IMR-90 (cell line): ENCODE measurements at regions not wholly inside any gene's neighbourhood (a gene's known extent, or its start where the extent isn't known, plus 50 kb on each side); places are given as distances from the start of the nearest gene placed in this dataset.
"Not testable (repeated sequence)": the region's sequence is repeated elsewhere in the genome, so short reads cannot be mapped to it uniquely, and the experiment has no call there.

ENCODE experiments used
- ATAC-seq: fragments of 200-7000 bp; cut with Tn5 transposase; 2 replicates; pipeline ENCODE4 v1.9.1; 2020; ENCODE audit warnings: low read depth, mild to moderate bottlenecking, moderate library complexity
- BruUV-seq: library from RNA; stranded (reverse); fragments of 400-500 nt; replicated peaks from 2 replicates; lab custom pipeline; 2021; lab: Mats Ljungman, UMichigan
- CTCF ChIA-PET: fragments of 300-600 bp; formaldehyde crosslinking; extraction: SDS; loops from one replicate; lab custom pipeline; 2021; ENCODE audit warnings: antibody characterized with exemption; lab: Yijun Ruan, JAX
- POLR2A ChIA-PET: fragments of 300-600 bp; sonication (Branson Sonifier 250); formaldehyde crosslinking; loops from one replicate; lab custom pipeline; 2022; ENCODE audit warnings: antibody characterized with exemption; ENCODE audit not compliant: unreplicated experiment; lab: Charles Lee
- DNase-seq: peaks from one replicate; pipeline ENCODE4 v3.0.0; 2013
- H2AFZ ChIP-seq: replicated peaks from 2 replicates; pipeline ENCODE3; 2013; ENCODE audit warnings: low read length, mild to moderate bottlenecking; ENCODE audit not compliant: poor library complexity
- H2AK5ac ChIP-seq: 2 replicates; pipeline ENCODE4 v1.6.1; 2013; ENCODE audit warnings: low read depth, low read length, inconsistent platforms
- H2AK9ac ChIP-seq: replicated peaks from 2 replicates; pipeline ENCODE3; 2013; ENCODE audit warnings: mild to moderate bottlenecking, low read depth, low read length, moderate library complexity; ENCODE audit not compliant: poor library complexity
- H2BK120ac ChIP-seq: 2 replicates; pipeline ENCODE4 v1.6.1; 2013; ENCODE audit warnings: low read depth, low read length, inconsistent platforms
- H2BK15ac ChIP-seq: 3 replicates; pipeline ENCODE4 v1.6.1; 2013; ENCODE audit warnings: low read depth, low read length, inconsistent platforms
- H2BK20ac ChIP-seq: 2 replicates; pipeline ENCODE4 v1.6.1; 2013; ENCODE audit warnings: low read depth, mild to moderate bottlenecking, inconsistent platforms, low read length, moderate library complexity
- H2BK5ac ChIP-seq: 2 replicates; pipeline ENCODE4 v1.6.1; 2013; ENCODE audit warnings: mild to moderate bottlenecking, low read depth, low read length, inconsistent platforms; ENCODE audit not compliant: poor library complexity, severe bottlenecking
- H3K14ac ChIP-seq: replicated peaks from 2 replicates; pipeline ENCODE4 v1.6.1; 2013; ENCODE audit warnings: low read depth, low read length, inconsistent platforms
- H3K18ac ChIP-seq: 2 replicates; pipeline ENCODE4 v1.6.1; 2013; ENCODE audit warnings: low read depth, low read length, control low read depth
- H3K23ac ChIP-seq: 2 replicates; pipeline ENCODE4 v1.6.1; 2013; ENCODE audit warnings: low read depth, low read length, inconsistent platforms
- H3K27ac ChIP-seq: 2 replicates; pipeline ENCODE4 v1.5.1; 2013; ENCODE audit warnings: mild to moderate bottlenecking, control low read depth, low read length; ENCODE audit not compliant: insufficient read depth
- H3K27me3 ChIP-seq: 2 replicates; pipeline ENCODE4 v1.6.1; 2013; ENCODE audit warnings: low read length; ENCODE audit not compliant: control insufficient read depth, insufficient read depth
- H3K36me3 ChIP-seq: 2 replicates; pipeline ENCODE4 v1.6.1; 2013; ENCODE audit warnings: low read length, mixed read lengths; ENCODE audit not compliant: control insufficient read depth, insufficient read depth
- H3K4ac ChIP-seq: 2 replicates; pipeline ENCODE4 v1.6.1; 2013; ENCODE audit warnings: low read depth, low read length, inconsistent platforms
- H3K4me1 ChIP-seq: 2 replicates; pipeline ENCODE4 v1.6.1; 2013; ENCODE audit warnings: low read length, mixed read lengths; ENCODE audit not compliant: control insufficient read depth, insufficient read depth
- H3K4me2 ChIP-seq: 2 replicates; pipeline ENCODE4 v1.6.1; 2013; ENCODE audit warnings: low read depth, mild to moderate bottlenecking, control low read depth, low read length, moderate library complexity
- H3K4me3 ChIP-seq: 2 replicates; pipeline ENCODE4 v1.5.1; 2013; ENCODE audit warnings: low read depth, mild to moderate bottlenecking, control low read depth, low read length, moderate library complexity; ENCODE audit not compliant: insufficient read depth
- H3K56ac ChIP-seq: 2 replicates; pipeline ENCODE4 v1.6.1; 2013; ENCODE audit warnings: low read length, inconsistent platforms; ENCODE audit not compliant: insufficient read depth; ENCODE audit errors: extremely low read depth
- H3K79me1 ChIP-seq, 2 experiments: 2 replicates each; pipeline ENCODE4 v1.6.1; 2013; ENCODE audit warnings: low read length in 2 of 2, inconsistent platforms in 1 of 2, low read depth in 1 of 2
- H3K9ac ChIP-seq: 2 replicates; pipeline ENCODE4 v1.6.1; 2013; ENCODE audit warnings: low read depth, low read length, control low read depth
- H3K9me1 ChIP-seq: 2 replicates; pipeline ENCODE4 v1.6.1; 2013; ENCODE audit warnings: low read length, inconsistent platforms; ENCODE audit not compliant: insufficient read depth
- H3K9me3 ChIP-seq: 2 replicates; pipeline ENCODE4 v1.6.1; 2013; ENCODE audit warnings: low read length; ENCODE audit not compliant: control insufficient read depth, insufficient read depth
- H4K20me1 ChIP-seq: 2 replicates; pipeline ENCODE4 v1.6.1; 2013; ENCODE audit warnings: low read length, inconsistent platforms; ENCODE audit not compliant: insufficient read depth
- H4K5ac ChIP-seq: 2 replicates; pipeline ENCODE4 v1.6.1; 2013; ENCODE audit warnings: mild to moderate bottlenecking, low read depth, low read length, control low read depth
- H4K8ac ChIP-seq, 2 experiments: 2 replicates each; pipeline ENCODE4 v1.6.1; 2013; ENCODE audit warnings: low read depth in 2 of 2, low read length in 2 of 2, control low read depth in 1 of 2, inconsistent platforms in 1 of 2
- H4K91ac ChIP-seq: 2 replicates; pipeline ENCODE4 v1.6.1; 2013; ENCODE audit warnings: low read depth, low read length, inconsistent platforms; ENCODE audit not compliant: insufficient read depth
- CHD1 ChIP-seq: IDR thresholded peaks from 2 replicates; pipeline ENCODE4 v1.6.1; 2012; ENCODE audit warnings: low read depth, low read length, improper control_type of control experiment
- ELK1 ChIP-seq: fragments of 150-350 bp; IDR thresholded peaks from 2 replicates; pipeline ENCODE4 v1.6.1; 2016; ENCODE audit warnings: low read depth, mild to moderate bottlenecking, low read length, moderate library complexity, borderline replicate concordance
- MAFK ChIP-seq: IDR thresholded peaks from 2 replicates; pipeline ENCODE4 v1.6.1; 2012; ENCODE audit warnings: low read depth, low read length, improper control_type of control experiment
- POLR2A ChIP-seq: IDR thresholded peaks from 2 replicates; pipeline ENCODE4 v1.6.1; 2012; ENCODE audit warnings: mild to moderate bottlenecking, low read depth, low read length
- RAD21 ChIP-seq: IDR thresholded peaks from 2 replicates; pipeline ENCODE4 v1.6.1; 2012; ENCODE audit warnings: low read length, improper control_type of control experiment
- RFX5 ChIP-seq: IDR thresholded peaks from 2 replicates; pipeline ENCODE4 v1.8.0; 2012; ENCODE audit warnings: low read depth, mild to moderate bottlenecking, low read length, moderate library complexity
- WGBS, 2 experiments: methylation state at CpG; one replicate each; pipeline versions ENCODE4 v1.1.5 to v1.1.7; 2013; ENCODE audit warnings: missing lambda C conversion rate in 2 of 2; ENCODE audit not compliant: insufficient read length in 1 of 2; ENCODE audit errors: extremely low coverage in 2 of 2; 5-methylcytosine and 5-hydroxymethylcytosine counted together
- dilution Hi-C: fragments of 300-500 bp; cut with HindIII; formaldehyde crosslinking; loops from one replicate; pipeline ENCODE4 v1.14.3; 2018; ENCODE audit warnings: low sequenced_read_pairs; ENCODE audit not compliant: unreplicated experiment
- in situ Hi-C: fragments of 300-500 bp; cut with MboI; formaldehyde crosslinking; loops from 3 replicates; pipeline ENCODE4 v1.14.3; 2019; ENCODE audit warnings: low sequenced_read_pairs, inconsistent platforms, mixed read lengths
- intact Hi-C: fragments of 100-400 bp; cut with micrococcal nuclease; formaldehyde crosslinking; loops from 2 replicates; pipeline ENCODE4 v1.10.0; 2022

GRCh38 chr7:26937306-26937705, 72.9 kb upstream of the SKAP2 start:
- no peaks in the 10 kb centered on the region for H3K79me1 ChIP-seq
- no peaks in the 10 kb centered on the region for H3K27me3 ChIP-seq
- dilution Hi-C loops (no loop called here), in situ Hi-C loops (no loop called here), intact Hi-C loops (no loop called here)
- DNase-seq = no peak
- H3K18ac ChIP-seq = no peak overlapping the region
- no peak overlapping the region for H3K23ac ChIP-seq
- no peak overlapping the region for H2AK9ac ChIP-seq
- TF ChIP-seq POLR2A (no peak), RFX5 (no peak), CHD1 (no peak), ELK1 (no peak), MAFK (no peak), RAD21 (no peak)
- no peaks in the 10 kb centered on the region for H4K20me1 ChIP-seq
- H2BK20ac ChIP-seq = no peak overlapping the region
- no peak overlapping the region for H2AK5ac ChIP-seq
- H3K4me3 ChIP-seq = no peak overlapping the region
- H3K9ac ChIP-seq = no peak overlapping the region
- no peaks in the 10 kb centered on the region for H3K9me3 ChIP-seq
- no peak overlapping the region for H4K5ac ChIP-seq
- no TSS peak for BruUV-seq
- no peak overlapping the region for H4K91ac ChIP-seq
- H3K27ac ChIP-seq = no peak overlapping the region
- no peaks in the 10 kb centered on the region for H3K4me1 ChIP-seq
- no peak overlapping the region for H2BK15ac ChIP-seq
- no peak for ATAC-seq
- H3K56ac ChIP-seq = no peak overlapping the region
- no peak overlapping the region for H2BK5ac ChIP-seq
- H3K14ac ChIP-seq = no peak overlapping the region
- ChIA-PET POLR2A (no interaction called here), CTCF (no interaction called here)
- H2AFZ ChIP-seq = no peak overlapping the region
- H3K4me2 ChIP-seq = no peak overlapping the region
- H4K8ac ChIP-seq = no peak overlapping the region
- no peak overlapping the region for H2BK120ac ChIP-seq
- no peaks in the 10 kb centered on the region for H3K36me3 ChIP-seq
- no peak overlapping the region for H3K4ac ChIP-seq
- no peaks in the 10 kb centered on the region for H3K9me1 ChIP-seq

GRCh38 chr7:26932616-26933015, 68.2 kb upstream of the SKAP2 start:
- H3K4me2 ChIP-seq, H4K5ac ChIP-seq, H4K91ac ChIP-seq, H3K27ac ChIP-seq, H2AK5ac ChIP-seq, H3K27me3 ChIP-seq, H2BK15ac ChIP-seq, H2BK5ac ChIP-seq, in situ Hi-C loops, CTCF ChIA-PET, H3K14ac ChIP-seq, H3K4me1 ChIP-seq, H3K18ac ChIP-seq, H2BK120ac ChIP-seq, H4K8ac ChIP-seq, H3K79me1 ChIP-seq, H3K9me3 ChIP-seq, H3K4ac ChIP-seq, DNase-seq, H3K4me3 ChIP-seq, H4K20me1 ChIP-seq, H3K9ac ChIP-seq, H3K9me1 ChIP-seq, ATAC-seq, H3K36me3 ChIP-seq, H3K23ac ChIP-seq, H3K56ac ChIP-seq, H2AFZ ChIP-seq, intact Hi-C loops, POLR2A ChIA-PET, dilution Hi-C loops, H2BK20ac ChIP-seq, BruUV-seq, H2AK9ac ChIP-seq: not testable (repeated sequence)
- WGBS, 2 experiments = no CpG with 5 or more reads among the region's 3 CpGs
